C4-2B (cell line): ENCODE measurements at regions not wholly inside any gene's neighbourhood (a gene's known extent, or its start where the extent isn't known, plus 50 kb on each side); places are given as distances from the start of the nearest gene placed in this dataset.

Experiments used
- H3K27ac ChIP-seq: fragments of 450-650 bp; 2 replicates; pipeline ENCODE4 v1.5.1; 2017
- ZFX ChIP-seq: fragments of 450-650 bp; IDR thresholded peaks from 2 replicates; pipeline ENCODE4 v1.6.1; 2017
- TF ChIP-seq, protein P1 (sequence below): fragments of 450-650 bp; conservative IDR thresholded peaks from 2 replicates; pipeline ENCODE4 v1.5.1; 2017; ENCODE audit warnings: mild to moderate bottlenecking

DNA sequence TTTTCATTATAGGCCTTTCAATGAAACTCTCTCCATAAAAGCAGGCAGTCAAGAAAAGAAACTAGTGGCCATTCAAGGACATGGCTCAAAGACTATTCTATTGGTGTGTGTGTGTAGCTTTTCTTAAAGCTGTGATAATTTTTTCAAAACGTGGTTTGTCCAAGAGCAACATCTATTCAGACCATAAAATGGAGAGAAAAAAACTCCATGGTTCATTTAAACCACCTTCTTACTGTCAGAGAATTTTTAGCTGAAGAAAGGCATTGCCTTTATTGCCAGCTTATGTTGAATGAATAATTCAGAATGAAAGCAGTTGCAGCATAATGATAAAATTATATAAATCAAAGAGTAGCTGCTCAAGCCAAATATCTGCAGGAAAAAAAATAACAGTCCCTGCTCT is 325.5 kb downstream of the PCDH18 start:
- no peak for TF ChIP-seq ZFX
- TF ChIP-seq, protein P1, sequence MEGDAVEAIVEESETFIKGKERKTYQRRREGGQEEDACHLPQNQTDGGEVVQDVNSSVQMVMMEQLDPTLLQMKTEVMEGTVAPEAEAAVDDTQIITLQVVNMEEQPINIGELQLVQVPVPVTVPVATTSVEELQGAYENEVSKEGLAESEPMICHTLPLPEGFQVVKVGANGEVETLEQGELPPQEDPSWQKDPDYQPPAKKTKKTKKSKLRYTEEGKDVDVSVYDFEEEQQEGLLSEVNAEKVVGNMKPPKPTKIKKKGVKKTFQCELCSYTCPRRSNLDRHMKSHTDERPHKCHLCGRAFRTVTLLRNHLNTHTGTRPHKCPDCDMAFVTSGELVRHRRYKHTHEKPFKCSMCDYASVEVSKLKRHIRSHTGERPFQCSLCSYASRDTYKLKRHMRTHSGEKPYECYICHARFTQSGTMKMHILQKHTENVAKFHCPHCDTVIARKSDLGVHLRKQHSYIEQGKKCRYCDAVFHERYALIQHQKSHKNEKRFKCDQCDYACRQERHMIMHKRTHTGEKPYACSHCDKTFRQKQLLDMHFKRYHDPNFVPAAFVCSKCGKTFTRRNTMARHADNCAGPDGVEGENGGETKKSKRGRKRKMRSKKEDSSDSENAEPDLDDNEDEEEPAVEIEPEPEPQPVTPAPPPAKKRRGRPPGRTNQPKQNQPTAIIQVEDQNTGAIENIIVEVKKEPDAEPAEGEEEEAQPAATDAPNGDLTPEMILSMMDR = no peak; the same call in 1 of the 2 replicates
- no peak overlapping the region for H3K27ac ChIP-seq

DNA sequence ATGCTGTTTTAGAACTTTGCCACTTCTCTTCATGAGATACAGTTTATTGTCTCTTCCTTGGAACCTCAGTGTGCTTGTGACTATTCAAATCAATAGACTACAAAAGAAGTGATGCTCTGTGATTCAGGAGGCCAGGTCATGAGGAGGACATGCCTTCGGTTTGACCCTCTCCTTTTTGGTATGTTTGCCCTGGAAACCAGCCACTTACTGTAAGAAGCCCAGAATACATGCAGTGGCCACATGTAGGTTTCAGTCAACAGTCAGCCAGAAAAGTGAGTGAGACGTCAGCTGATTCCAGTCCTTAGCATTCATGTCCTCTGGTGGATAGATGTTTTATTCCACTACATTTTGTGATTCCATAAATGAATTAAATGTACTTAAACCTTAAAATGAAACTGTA is 328.7 kb downstream of the PCDH18 start:
- no peak overlapping the region for H3K27ac ChIP-seq
- TF ChIP-seq ZFX = no peak
- TF ChIP-seq, protein P1 = no peak

DNA sequence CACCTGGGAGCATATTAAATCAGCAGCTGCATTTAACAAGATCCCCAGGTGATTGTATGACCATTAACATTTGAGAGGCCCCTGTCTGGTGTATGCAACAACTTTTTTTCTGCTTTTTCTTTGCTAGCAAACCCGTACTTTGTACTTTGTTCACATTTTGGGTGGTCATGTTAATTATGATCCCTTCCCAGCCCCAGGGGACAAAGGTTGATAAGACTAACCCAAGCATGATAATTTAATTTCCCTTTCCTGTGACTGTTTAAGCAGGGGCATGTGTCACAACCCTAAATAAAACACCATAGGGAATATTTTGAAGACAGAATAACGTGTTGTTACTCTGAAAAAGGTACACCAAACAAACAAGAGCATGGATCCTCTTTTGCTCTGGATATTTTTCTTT is 332.0 kb downstream of the PCDH18 start:
- H3K27ac ChIP-seq = no peak overlapping the region
- TF ChIP-seq, protein P1 = no peak

DNA sequence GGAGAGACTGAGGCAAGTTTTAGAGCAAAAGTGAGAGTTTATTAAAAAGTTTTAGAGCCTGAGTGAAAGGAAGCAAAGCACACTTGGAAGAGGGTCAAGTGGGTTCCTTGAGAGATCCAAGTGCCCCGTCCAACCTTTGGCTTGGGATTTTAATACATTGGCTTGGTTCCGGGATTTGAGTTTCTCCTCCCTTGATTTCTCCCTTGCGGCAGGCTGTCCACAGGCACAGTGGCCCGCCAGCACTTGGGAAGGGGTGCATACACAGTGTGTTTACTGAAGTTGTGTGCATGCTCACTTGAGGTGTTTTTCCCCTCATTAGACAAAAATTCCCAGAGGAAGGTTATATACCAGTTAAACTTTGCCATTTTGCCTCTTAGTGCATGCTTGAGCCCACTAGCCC is 333.5 kb downstream of the PCDH18 start:
- H3K27ac ChIP-seq = no peak overlapping the region
- TF ChIP-seq, protein P1 = no peak
- TF ChIP-seq ZFX = no peak

DNA sequence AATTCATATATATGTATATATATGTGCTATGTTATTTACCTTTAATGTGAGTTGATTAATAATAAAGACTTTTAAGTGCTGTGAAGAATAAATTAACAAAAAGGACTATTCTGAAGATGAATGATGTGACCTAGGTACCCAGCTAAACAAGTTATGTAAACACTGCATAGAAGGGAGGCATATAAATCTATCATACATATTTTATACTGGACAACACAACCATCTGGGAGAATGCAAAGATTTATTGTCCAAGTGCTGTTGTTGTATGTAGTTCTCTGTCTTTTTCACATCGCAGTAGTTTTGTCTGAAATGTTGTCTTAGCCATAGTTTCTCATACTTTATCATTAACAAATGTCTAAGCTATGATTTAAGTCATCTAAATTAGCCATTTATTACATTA is 337.6 kb downstream of the PCDH18 start:
- TF ChIP-seq, protein P1 = no peak
- no peak for TF ChIP-seq ZFX
- no peak overlapping the region for H3K27ac ChIP-seq

DNA sequence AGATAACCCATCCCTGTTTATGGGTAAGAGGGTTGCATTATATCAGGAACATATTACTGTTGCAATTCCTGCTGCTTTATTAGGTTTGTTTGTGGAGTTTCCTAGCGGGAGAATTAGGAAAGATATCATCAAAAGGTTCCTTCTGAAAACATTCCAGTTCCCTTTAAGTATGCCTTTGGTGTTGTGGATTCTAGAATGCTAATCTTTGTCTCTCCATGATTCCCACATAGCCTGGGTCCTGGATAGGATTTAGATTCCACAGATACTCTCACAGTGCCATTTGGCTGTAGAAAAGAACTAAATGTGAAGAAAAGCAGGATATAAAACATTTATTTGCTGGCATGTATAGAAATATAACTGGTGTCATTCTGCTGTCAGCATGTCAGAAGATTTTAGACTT is 338.7 kb downstream of the PCDH18 start:
- TF ChIP-seq ZFX = no peak
- TF ChIP-seq, protein P1 = no peak
- H3K27ac ChIP-seq = no peak overlapping the region

DNA sequence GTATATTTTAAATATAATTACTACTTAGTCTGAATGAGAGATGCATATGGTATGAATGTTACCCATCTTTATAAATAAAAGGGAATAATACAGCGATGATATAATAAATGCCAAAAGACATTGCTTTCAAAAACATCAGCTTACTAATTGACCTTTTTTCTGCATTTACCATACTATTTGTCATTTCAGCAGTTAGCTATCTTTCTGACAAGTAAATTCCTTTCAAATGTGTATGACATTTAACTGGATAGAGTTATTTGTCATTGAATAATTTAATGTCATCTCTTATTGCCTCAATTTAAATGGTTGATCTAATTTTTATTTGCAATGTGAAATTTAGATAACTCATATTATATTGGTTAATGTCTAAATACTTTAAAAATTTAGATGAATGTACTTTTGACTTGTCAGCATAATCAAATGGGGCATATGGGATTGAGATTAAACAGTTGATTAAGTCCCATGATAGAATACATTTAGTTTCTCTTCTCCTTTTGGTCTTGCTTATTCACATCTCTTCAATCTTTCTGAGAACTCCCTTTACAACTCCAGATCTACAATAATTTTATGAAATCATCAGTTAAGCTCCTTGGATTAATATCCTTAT is 350.9 kb downstream of the PCDH18 start:
- no peak overlapping the region for H3K27ac ChIP-seq
- TF ChIP-seq, protein P1 = no peak
- TF ChIP-seq ZFX = no peak
